ENCODE measurements at regions not wholly inside any gene's neighbourhood (a gene's known extent, or its start where the extent isn't known, plus 50 kb on each side); places are given as distances from the start of the nearest gene placed in this dataset.

- Mint-ChIP-seq H3K27ac (no peak overlapping the region), H3K27me3 (peaks cover 31% of the 10 kb centered on the region), H3K4me1 (ENCODE audit: low read depth) (no peaks in the 10 kb centered on the region), H3K9me3 (no peaks in the 10 kb centered on the region), H3K36me3 (ENCODE audit: low read depth) (no peaks in the 10 kb centered on the region), H3K4me3 (no peak overlapping the region)
- no peak for DNase-seq
These were observed 190.5 kb upstream of the GSC start for GRCh38 chr14:94960285-94961001.

- no peak for DNase-seq
- Mint-ChIP-seq H3K36me3 (ENCODE audit: low read depth) (no peaks in the 10 kb centered on the region), H3K27me3 (peaks cover 12% of the 10 kb centered on the region), H3K4me3 (no peak overlapping the region), H3K4me1 (ENCODE audit: low read depth) (no peaks in the 10 kb centered on the region), H3K9me3 (no peaks in the 10 kb centered on the region), H3K27ac (no peak overlapping the region)
These were observed 183.8 kb upstream of the GSC start for GRCh38 chr14:94953541-94954260.

DNA sequence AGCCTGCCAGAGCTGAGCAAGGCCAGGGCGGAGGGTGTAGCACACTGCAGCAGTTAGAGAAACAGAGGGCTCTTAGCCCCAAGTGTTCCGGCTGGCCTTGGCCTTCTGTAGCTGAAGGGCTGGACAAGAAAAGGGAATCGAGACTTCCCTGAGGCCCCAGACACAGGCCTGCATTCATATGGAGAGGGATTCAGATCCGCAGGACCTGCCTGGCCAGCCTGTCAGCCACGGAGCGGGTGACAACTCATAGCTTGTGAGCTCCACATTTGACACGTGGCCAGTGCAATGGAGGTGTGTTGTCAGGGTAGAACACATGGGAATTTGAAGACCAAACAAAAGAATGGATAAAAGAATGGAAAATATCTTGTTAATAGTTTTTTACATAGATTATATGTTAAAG lies 182.2 kb upstream of the GSC start:
- Mint-ChIP-seq H3K4me3 (no peak overlapping the region), H3K4me1 (ENCODE audit: low read depth) (no peaks in the 10 kb centered on the region), H3K27me3 (peaks cover 14% of the 10 kb centered on the region), H3K9me3 (no peaks in the 10 kb centered on the region), H3K27ac (no peak overlapping the region), H3K36me3 (ENCODE audit: low read depth) (no peaks in the 10 kb centered on the region)
- DNase-seq = no peak

GRCh38 chr14:94946244-94946643 lies 176.3 kb upstream of the GSC start:
- Mint-ChIP-seq H3K27me3 (peaks cover 4% of the 10 kb centered on the region), H3K27ac (no peak overlapping the region), H3K36me3 (ENCODE audit: low read depth) (no peaks in the 10 kb centered on the region), H3K4me3 (no peak overlapping the region), H3K4me1 (ENCODE audit: low read depth) (peaks cover 3% of the 10 kb centered on the region), H3K9me3 (no peaks in the 10 kb centered on the region)
- no peak for DNase-seq

GRCh38 chr14:94945615-94946014 lies 175.7 kb upstream of the GSC start:
- no peaks in the 10 kb centered on the region for H3K36me3 Mint-ChIP-seq (ENCODE audit: low read depth)
- peaks cover 3% of the 10 kb centered on the region for H3K27me3 Mint-ChIP-seq
- peaks cover 3% of the 10 kb centered on the region for H3K4me1 Mint-ChIP-seq (ENCODE audit: low read depth)
- H3K4me3 Mint-ChIP-seq = no peak overlapping the region
- no peak overlapping the region for H3K27ac Mint-ChIP-seq
- DNase-seq = no peak
- H3K9me3 Mint-ChIP-seq = no peaks in the 10 kb centered on the region

GRCh38 chr14:94944636-94945258 lies 174.8 kb upstream of the GSC start:
- Mint-ChIP-seq H3K9me3 (no peaks in the 10 kb centered on the region), H3K4me1 (ENCODE audit: low read depth) (peaks cover 3% of the 10 kb centered on the region), H3K4me3 (no peak overlapping the region), H3K27ac (no peak overlapping the region), H3K36me3 (ENCODE audit: low read depth) (no peaks in the 10 kb centered on the region), H3K27me3 (peaks cover 2% of the 10 kb centered on the region)
- DNase-seq = no peak

- peaks cover 3% of the 10 kb centered on the region for H3K4me1 Mint-ChIP-seq (ENCODE audit: low read depth)
- no peak overlapping the region for H3K27ac Mint-ChIP-seq
- no peaks in the 10 kb centered on the region for H3K9me3 Mint-ChIP-seq
- no peaks in the 10 kb centered on the region for H3K27me3 Mint-ChIP-seq
- H3K4me3 Mint-ChIP-seq = no peak overlapping the region
- DNase-seq = no peak
- H3K36me3 Mint-ChIP-seq (ENCODE audit: low read depth) = no peaks in the 10 kb centered on the region
These were observed 172.7 kb upstream of the GSC start for GRCh38 chr14:94942601-94943000.

GRCh38 chr14:94941311-94941710 lies 171.4 kb upstream of the GSC start:
- Mint-ChIP-seq H3K27ac (no peak overlapping the region), H3K27me3 (no peaks in the 10 kb centered on the region), H3K9me3 (no peaks in the 10 kb centered on the region), H3K36me3 (ENCODE audit: low read depth) (no peaks in the 10 kb centered on the region), H3K4me3 (no peak overlapping the region), H3K4me1 (ENCODE audit: low read depth) (peaks cover 3% of the 10 kb centered on the region)
- no peak for DNase-seq

- Mint-ChIP-seq H3K9me3 (no peaks in the 10 kb centered on the region), H3K27me3 (no peaks in the 10 kb centered on the region), H3K36me3 (ENCODE audit: low read depth) (no peaks in the 10 kb centered on the region), H3K4me3 (no peak overlapping the region), H3K27ac (no peak overlapping the region), H3K4me1 (ENCODE audit: low read depth) (no peaks in the 10 kb centered on the region)
- DNase-seq = no peak
These were observed 170.5 kb upstream of the GSC start for GRCh38 chr14:94940263-94940993.

GRCh38 chr14:94938016-94938415 lies 168.1 kb upstream of the GSC start:
- Mint-ChIP-seq H3K27me3 (no peaks in the 10 kb centered on the region), H3K27ac (no peak overlapping the region)
- no peak for DNase-seq

DNA sequence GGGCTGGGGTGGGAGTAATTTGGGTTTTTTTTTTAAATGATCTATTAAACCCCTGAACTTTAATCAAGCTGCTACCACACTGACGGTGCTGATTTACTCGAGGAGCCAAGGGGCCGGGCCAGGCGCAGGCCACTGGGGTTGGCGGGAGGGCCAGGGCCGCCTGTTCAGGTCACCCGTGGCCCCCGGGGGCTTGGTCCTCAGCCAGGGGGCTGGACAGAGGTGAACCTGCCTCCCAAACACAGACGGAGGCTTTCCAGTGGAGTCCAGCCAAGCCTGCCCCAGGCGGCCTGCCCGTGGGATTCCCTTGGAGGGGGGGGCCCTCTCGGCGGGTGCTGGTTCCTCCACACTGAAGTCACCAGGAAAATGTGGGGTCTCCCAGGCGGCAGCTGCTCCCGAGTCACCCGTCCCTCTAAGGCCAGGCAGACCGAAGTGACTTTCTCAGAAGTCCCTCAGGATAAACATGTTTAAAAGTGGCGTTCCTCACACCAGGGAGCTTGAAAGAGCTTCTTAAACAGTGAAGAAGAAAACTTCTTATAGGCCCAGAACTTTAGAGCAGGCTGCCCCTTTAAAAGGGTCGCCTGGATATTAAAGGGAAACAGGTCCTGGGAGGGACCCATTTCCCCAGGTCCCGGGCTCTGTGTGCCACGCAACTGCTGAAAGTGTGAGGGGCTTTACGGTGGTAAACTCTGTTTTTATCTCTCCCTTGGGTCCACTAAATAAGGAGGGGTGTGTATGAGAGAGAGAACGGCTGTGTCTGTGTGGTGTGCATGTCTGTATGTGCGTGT lies 167.2 kb upstream of the GSC start:
- H3K9me3 Mint-ChIP-seq = no peaks in the 10 kb centered on the region
- DNase-seq = no peak
- H3K36me3 Mint-ChIP-seq (ENCODE audit: low read depth) = no peaks in the 10 kb centered on the region
- no peak overlapping the region for H3K4me3 Mint-ChIP-seq
- no peaks in the 10 kb centered on the region for H3K4me1 Mint-ChIP-seq (ENCODE audit: low read depth)
- H3K27ac Mint-ChIP-seq = no peak overlapping the region
- H3K27me3 Mint-ChIP-seq = no peaks in the 10 kb centered on the region

More at GRCh38 chr14:94938016-94938415, 168.1 kb upstream of the GSC start:
- H3K9me3 Mint-ChIP-seq = no peaks in the 10 kb centered on the region
- no peaks in the 10 kb centered on the region for H3K36me3 Mint-ChIP-seq (ENCODE audit: low read depth)
- H3K4me3 Mint-ChIP-seq = no peak overlapping the region
- no peaks in the 10 kb centered on the region for H3K4me1 Mint-ChIP-seq (ENCODE audit: low read depth)

DNA sequence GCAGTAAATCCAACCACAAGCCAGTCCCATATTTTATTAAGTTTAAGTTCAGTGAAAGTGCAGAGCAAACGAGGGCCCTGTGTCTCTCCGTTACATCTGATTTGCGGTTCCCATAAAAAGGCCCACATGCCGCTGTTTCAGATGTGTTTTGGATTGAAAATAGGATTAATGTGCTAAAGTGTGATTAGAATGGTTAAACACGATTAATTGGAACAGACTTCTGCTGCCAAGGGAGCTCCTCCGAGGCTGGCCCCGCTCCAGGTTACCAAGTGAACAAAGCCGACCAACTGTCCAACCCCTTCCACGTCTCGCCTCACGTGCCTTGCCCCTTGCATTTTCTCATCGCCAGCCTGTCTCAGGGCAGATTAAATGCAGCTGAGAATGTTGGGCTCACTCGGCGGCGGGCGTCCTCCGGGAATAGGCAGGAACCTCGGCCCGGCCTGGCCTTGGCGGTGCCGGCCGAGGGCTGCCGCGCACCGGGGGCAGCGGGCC lies 166.5 kb upstream of the GSC start:
- Mint-ChIP-seq H3K27ac (no peak overlapping the region), H3K9me3 (no peaks in the 10 kb centered on the region)
- DNase-seq = no peak

DNA sequence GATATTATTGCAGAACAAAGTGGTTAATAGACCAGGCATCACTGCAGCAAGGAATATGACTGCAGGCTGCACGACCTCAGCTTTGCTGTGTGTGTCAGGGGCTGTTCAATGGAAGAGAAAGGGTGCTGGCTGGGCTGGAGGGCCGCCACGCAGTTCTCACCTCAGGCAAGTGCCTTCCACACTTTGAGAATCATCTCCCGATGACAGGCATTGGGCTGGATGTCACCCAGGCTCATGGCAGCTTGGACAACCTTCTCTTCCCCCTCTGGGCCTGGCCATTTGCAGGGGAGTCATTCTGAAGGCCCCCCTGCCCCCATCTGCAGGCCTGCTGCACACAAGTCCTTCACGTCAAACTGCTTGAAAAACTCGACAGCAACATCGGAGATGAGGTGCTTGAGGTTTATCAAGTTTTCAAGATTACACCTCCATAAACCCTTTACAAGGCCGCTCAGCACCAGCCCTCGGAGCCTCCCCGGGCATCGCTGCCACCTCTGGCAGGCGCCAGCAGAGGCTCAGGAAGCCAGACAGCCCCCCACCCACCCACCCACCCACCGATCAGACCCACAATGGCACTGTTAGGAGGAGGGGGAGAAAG lies 165.9 kb upstream of the GSC start:
- Mint-ChIP-seq H3K9me3 (no peaks in the 10 kb centered on the region), H3K4me1 (ENCODE audit: low read depth) (no peaks in the 10 kb centered on the region), H3K27ac (no peak overlapping the region), H3K36me3 (ENCODE audit: low read depth) (no peaks in the 10 kb centered on the region), H3K27me3 (no peaks in the 10 kb centered on the region), H3K4me3 (no peak overlapping the region)
- DNase-seq = no peak

More for the DNA sequence above, 166.5 kb upstream of the GSC start:
- no peaks in the 10 kb centered on the region for H3K36me3 Mint-ChIP-seq (ENCODE audit: low read depth)
- no peaks in the 10 kb centered on the region for H3K27me3 Mint-ChIP-seq
- no peak overlapping the region for H3K4me3 Mint-ChIP-seq
- H3K4me1 Mint-ChIP-seq (ENCODE audit: low read depth) = no peaks in the 10 kb centered on the region
